NT2/D1 (cell line): ENCODE measurements at regions not wholly inside any gene's neighbourhood (a gene's known extent, or its start where the extent isn't known, plus 50 kb on each side); places are given as distances from the start of the nearest gene placed in this dataset.

ENCODE experiments used
- DNase-seq: peaks from one replicate; pipeline ENCODE4 v3.0.0-alpha.2; 2011; ENCODE audit warnings: low read depth, low spot score
- H3K27me3 ChIP-seq: 2 replicates; pipeline ENCODE4 v1.6.0; 2011; ENCODE audit warnings: mild to moderate bottlenecking; ENCODE audit not compliant: insufficient read length, insufficient read depth
- H3K36me3 ChIP-seq: 2 replicates; pipeline ENCODE4 v1.6.1; 2011; ENCODE audit warnings: mild to moderate bottlenecking, low read length, mixed read lengths; ENCODE audit not compliant: insufficient read depth, insufficient read length
- H3K4me1 ChIP-seq: 2 replicates; pipeline ENCODE4 v1.5.1; 2011; ENCODE audit not compliant: insufficient read depth, insufficient read length
- H3K4me3 ChIP-seq: 2 replicates; pipeline ENCODE4 v1.5.1; 2011; ENCODE audit warnings: low read depth; ENCODE audit not compliant: insufficient read length
- H3K9ac ChIP-seq: 2 replicates; pipeline ENCODE4 v1.6.0; 2011; ENCODE audit warnings: low read depth; ENCODE audit not compliant: insufficient read length
- H3K9me3 ChIP-seq: 2 replicates; pipeline ENCODE4 v1.5.1; 2011; ENCODE audit warnings: mild to moderate bottlenecking, low read length; ENCODE audit not compliant: insufficient read depth
- SUZ12 ChIP-seq: IDR thresholded peaks from 2 replicates; pipeline ENCODE4 v1.6.1; 2011; ENCODE audit not compliant: insufficient read length, insufficient read depth; ENCODE audit errors: extremely low read depth
- YY1 ChIP-seq: IDR thresholded peaks from 2 replicates; pipeline ENCODE4 v1.6.1; 2011; ENCODE audit not compliant: insufficient read length, insufficient read depth
- ZNF274 ChIP-seq: IDR thresholded peaks from 2 replicates; pipeline ENCODE4 v1.6.1; 2011; ENCODE audit warnings: mild to moderate bottlenecking, low read depth, low read length

GRCh38 chr2:215729985-215730620 is 283.2 kb downstream of the MREG start:
- DNase-seq = no peak
- Histone ChIP-seq H3K4me3 (no peak overlapping the region), H3K27me3 (no peaks in the 10 kb centered on the region), H3K4me1 (no peaks in the 10 kb centered on the region), H3K36me3 (no peaks in the 10 kb centered on the region), H3K9me3 (no peaks in the 10 kb centered on the region; the same call in 1 of the 2 replicates), H3K9ac (no peak overlapping the region)
- TF ChIP-seq YY1 (no peak), ZNF274 (no peak), SUZ12 (no peak)

DNA sequence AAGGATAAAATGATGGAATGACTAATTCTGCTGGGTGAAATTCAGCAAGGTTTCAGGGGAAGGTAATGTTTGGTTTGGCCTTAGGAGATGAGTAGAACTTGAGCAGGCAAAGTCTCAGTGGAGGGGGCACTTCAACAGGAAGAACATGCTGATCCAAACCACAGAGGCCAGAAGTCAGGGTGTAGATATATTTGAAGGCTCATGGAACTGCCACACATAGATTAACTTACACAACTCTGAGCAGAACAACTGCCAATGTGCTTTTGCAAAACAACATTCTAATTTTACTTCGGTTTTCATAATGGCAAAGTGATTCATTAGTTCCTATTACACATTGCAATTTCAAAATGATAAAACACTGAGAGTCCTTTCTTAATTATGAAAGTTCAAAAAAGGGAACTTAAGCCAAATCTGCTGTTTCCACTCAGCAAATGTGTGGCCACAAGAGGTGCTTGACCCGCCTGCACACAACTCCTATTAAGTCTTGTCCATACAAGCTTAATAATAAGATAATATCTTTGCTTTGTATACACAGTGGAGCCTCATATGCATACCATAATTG is 284.8 kb downstream of the MREG start:
- TF ChIP-seq ZNF274 (no peak), SUZ12 (no peak), YY1 (no peak)
- no peaks in the 10 kb centered on the region for H3K9me3 ChIP-seq
- no peaks in the 10 kb centered on the region for H3K36me3 ChIP-seq
- DNase-seq = no peak
- H3K27me3 ChIP-seq = no peaks in the 10 kb centered on the region
- no peak overlapping the region for H3K9ac ChIP-seq
- no peaks in the 10 kb centered on the region for H3K4me1 ChIP-seq
- H3K4me3 ChIP-seq = no peak overlapping the region

- Histone ChIP-seq H3K9me3 (no peaks in the 10 kb centered on the region), H3K9ac (no peak overlapping the region), H3K27me3 (no peaks in the 10 kb centered on the region), H3K36me3 (no peaks in the 10 kb centered on the region), H3K4me3 (no peak overlapping the region), H3K4me1 (no peaks in the 10 kb centered on the region)
- DNase-seq = no peak
- TF ChIP-seq SUZ12 (no peak), ZNF274 (no peak), YY1 (no peak)
Observed at GRCh38 chr2:215727507-215728503, 285.5 kb downstream of the MREG start.

- no peaks in the 10 kb centered on the region for H3K4me1 ChIP-seq
Observed at GRCh38 chr2:215726070-215726469, 287.3 kb downstream of the MREG start.

DNA sequence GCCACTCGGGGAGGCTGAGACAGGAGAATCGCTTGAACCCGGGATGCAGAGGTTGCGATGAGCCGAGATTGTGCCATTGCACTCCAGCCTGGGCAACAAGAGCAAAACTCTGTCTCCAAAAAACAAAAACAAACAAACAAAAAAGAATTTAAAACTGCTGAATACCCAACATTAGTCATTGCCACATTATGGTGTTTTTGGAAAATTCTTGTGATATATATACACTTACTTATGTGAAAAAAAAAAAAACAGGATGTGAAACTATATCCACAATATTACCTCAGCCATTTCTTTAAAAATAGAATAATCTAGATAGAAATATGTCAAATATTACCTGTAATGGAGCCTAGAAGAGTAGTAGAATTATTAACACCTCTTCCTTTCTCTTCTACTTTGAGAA is 288.3 kb upstream of the FN1 start:
- no peak overlapping the region for H3K4me3 ChIP-seq
- no peak for DNase-seq

More at GRCh38 chr2:215726070-215726469, 287.3 kb downstream of the MREG start:
- no peak for DNase-seq
- H3K36me3 ChIP-seq = no peaks in the 10 kb centered on the region
- H3K9ac ChIP-seq = no peak overlapping the region
- no peaks in the 10 kb centered on the region for H3K9me3 ChIP-seq
- no peak for TF ChIP-seq YY1
- TF ChIP-seq SUZ12 = no peak
- no peak for TF ChIP-seq ZNF274
- H3K27me3 ChIP-seq = no peaks in the 10 kb centered on the region
- H3K4me3 ChIP-seq = no peak overlapping the region

GRCh38 chr2:215723631-215724011 is 287.8 kb upstream of the FN1 start:
- no peaks in the 10 kb centered on the region for H3K36me3 ChIP-seq
- no peaks in the 10 kb centered on the region for H3K4me1 ChIP-seq
- H3K27me3 ChIP-seq = no peaks in the 10 kb centered on the region
- DNase-seq = no peak
- TF ChIP-seq YY1 (no peak), SUZ12 (no peak), ZNF274 (no peak)
- H3K9me3 ChIP-seq = no peaks in the 10 kb centered on the region
- no peak overlapping the region for H3K9ac ChIP-seq
- no peak overlapping the region for H3K4me3 ChIP-seq

More for the DNA sequence above, 288.3 kb upstream of the FN1 start:
- no peak overlapping the region for H3K9ac ChIP-seq
- H3K27me3 ChIP-seq = no peaks in the 10 kb centered on the region
- no peak for TF ChIP-seq SUZ12
- TF ChIP-seq ZNF274 = no peak
- TF ChIP-seq YY1 = no peak
- no peaks in the 10 kb centered on the region for H3K36me3 ChIP-seq
- no peaks in the 10 kb centered on the region for H3K9me3 ChIP-seq
- H3K4me1 ChIP-seq = no peaks in the 10 kb centered on the region
